ENCODE measurements at regions not wholly inside any gene's neighbourhood (a gene's known extent, or its start where the extent isn't known, plus 50 kb on each side); places are given as distances from the start of the nearest gene placed in this dataset.

GRCh38 chr21:38628349-38628748 is 130.1 kb upstream of the ERG start:
- BruUV-seq (replicated peaks) = no TSS peak
- no peak overlapping the region for H3K4me3 ChIP-seq (replicated peaks in 1 of 3; ENCODE audit: insufficient read depth in 1 of 3, low read depth in 2 of 3, low read length in 3 of 3)
- FAIRE-seq = no peak
- 4% methylated on average over 3 of the region's 3 CpGs for WGBS (ENCODE audit: low lambda C conversion rate)
- no peaks in the 10 kb centered on the region; a peak in 2 of 5 replicates for H3K27me3 ChIP-seq (ENCODE audit: control insufficient read depth in 1 of 2, insufficient read depth in 2 of 2, low read length in 2 of 2)
- TF ChIP-seq, protein P1, sequence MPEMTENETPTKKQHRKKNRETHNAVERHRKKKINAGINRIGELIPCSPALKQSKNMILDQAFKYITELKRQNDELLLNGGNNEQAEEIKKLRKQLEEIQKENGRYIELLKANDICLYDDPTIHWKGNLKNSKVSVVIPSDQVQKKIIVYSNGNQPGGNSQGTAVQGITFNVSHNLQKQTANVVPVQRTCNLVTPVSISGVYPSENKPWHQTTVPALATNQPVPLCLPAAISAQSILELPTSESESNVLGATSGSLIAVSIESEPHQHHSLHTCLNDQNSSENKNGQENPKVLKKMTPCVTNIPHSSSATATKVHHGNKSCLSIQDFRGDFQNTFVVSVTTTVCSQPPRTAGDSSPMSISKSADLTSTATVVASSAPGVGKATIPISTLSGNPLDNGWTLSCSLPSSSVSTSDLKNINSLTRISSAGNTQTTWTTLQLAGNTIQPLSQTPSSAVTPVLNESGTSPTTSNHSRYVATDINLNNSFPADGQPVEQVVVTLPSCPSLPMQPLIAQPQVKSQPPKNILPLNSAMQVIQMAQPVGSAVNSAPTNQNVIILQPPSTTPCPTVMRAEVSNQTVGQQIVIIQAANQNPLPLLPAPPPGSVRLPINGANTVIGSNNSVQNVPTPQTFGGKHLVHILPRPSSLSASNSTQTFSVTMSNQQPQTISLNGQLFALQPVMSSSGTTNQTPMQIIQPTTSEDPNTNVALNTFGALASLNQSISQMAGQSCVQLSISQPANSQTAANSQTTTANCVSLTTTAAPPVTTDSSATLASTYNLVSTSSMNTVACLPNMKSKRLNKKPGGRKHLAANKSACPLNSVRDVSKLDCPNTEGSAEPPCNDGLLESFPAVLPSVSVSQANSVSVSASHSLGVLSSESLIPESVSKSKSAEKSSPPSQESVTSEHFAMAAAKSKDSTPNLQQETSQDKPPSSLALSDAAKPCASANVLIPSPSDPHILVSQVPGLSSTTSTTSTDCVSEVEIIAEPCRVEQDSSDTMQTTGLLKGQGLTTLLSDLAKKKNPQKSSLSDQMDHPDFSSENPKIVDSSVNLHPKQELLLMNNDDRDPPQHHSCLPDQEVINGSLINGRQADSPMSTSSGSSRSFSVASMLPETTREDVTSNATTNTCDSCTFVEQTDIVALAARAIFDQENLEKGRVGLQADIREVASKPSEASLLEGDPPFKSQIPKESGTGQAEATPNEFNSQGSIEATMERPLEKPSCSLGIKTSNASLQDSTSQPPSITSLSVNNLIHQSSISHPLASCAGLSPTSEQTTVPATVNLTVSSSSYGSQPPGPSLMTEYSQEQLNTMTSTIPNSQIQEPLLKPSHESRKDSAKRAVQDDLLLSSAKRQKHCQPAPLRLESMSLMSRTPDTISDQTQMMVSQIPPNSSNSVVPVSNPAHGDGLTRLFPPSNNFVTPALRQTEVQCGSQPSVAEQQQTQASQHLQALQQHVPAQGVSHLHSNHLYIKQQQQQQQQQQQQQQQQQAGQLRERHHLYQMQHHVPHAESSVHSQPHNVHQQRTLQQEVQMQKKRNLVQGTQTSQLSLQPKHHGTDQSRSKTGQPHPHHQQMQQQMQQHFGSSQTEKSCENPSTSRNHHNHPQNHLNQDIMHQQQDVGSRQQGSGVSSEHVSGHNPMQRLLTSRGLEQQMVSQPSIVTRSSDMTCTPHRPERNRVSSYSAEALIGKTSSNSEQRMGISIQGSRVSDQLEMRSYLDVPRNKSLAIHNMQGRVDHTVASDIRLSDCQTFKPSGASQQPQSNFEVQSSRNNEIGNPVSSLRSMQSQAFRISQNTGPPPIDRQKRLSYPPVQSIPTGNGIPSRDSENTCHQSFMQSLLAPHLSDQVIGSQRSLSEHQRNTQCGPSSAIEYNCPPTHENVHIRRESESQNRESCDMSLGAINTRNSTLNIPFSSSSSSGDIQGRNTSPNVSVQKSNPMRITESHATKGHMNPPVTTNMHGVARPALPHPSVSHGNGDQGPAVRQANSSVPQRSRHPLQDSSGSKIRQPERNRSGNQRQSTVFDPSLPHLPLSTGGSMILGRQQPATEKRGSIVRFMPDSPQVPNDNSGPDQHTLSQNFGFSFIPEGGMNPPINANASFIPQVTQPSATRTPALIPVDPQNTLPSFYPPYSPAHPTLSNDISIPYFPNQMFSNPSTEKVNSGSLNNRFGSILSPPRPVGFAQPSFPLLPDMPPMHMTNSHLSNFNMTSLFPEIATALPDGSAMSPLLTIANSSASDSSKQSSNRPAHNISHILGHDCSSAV (CRISPR knock-in tag; IDR thresholded peaks at IDR 0.05; ENCODE audit: borderline replicate concordance) = no peak
- TF ChIP-seq, protein P2, sequence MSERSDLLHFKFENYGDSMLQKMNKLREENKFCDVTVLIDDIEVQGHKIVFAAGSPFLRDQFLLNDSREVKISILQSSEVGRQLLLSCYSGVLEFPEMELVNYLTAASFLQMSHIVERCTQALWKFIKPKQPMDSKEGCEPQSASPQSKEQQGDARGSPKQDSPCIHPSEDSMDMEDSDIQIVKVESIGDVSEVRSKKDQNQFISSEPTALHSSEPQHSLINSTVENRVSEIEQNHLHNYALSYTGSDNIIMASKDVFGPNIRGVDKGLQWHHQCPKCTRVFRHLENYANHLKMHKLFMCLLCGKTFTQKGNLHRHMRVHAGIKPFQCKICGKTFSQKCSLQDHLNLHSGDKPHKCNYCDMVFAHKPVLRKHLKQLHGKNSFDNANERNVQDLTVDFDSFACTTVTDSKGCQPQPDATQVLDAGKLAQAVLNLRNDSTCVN (CRISPR knock-in tag; IDR thresholded peaks at IDR 0.05; ENCODE audit: borderline replicate concordance) = no peak
- TF ChIP-seq, protein P3, sequence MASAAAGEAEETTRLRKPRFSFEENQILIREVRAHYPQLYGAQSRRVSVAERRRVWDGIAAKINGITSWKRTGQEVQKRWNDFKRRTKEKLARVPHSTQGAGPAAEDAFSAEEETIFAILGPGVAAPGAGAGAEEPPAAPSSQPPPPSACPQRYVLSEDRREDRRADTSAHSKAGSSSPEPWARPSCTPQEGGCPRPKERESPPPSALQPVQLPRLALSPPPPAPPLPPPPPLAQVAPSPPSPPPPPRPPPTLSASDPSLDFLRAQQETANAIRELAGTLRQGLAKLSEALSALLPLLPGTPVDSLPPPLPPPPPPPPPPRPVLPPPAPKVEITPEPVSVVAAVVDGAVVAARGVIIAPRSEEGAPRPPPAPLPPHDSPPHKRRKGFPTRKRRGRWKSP (CRISPR knock-in tag; IDR thresholded peaks at IDR 0.05) = no peak
- TF ChIP-seq ZKSCAN8 (CRISPR knock-in tag; IDR thresholded peaks at IDR 0.05; ENCODE audit: borderline replicate concordance) (no peak), ZNF17 (CRISPR knock-in tag; IDR thresholded peaks at IDR 0.05) (no peak), STAG1 (CRISPR knock-in tag; IDR thresholded peaks at IDR 0.05) (peak; percentile 23; the same call in 1 of the 2 replicates), JUNB (CRISPR knock-in tag; IDR thresholded peaks at IDR 0.05; ENCODE audit: borderline replicate concordance) (no peak), SMC3 (IDR thresholded peaks at IDR 0.05; ENCODE audit: low read length) (peak; percentile 24; the same call in 1 of the 2 replicates), MYNN (CRISPR knock-in tag; IDR thresholded peaks at IDR 0.05; ENCODE audit: low read depth) (no peak)
- DNase-seq (ENCODE audit: low spot score) = peak; percentile 2
- POLR2A ChIA-PET = no interaction called here
- intact Hi-C loops (cut with micrococcal nuclease; ENCODE audit: unreplicated experiment) (loop anchor here (5.0 kb wide), 1 partner anchor 121 kb away; no protein-coding TSS in a partner anchor), in situ Hi-C loops (cut with HindIII; ENCODE audit: extremely low pct_ligation_motif_present, low pct_unique_long_range_greater_than_20kb) (no loop called here)
- no peak overlapping the region for H3K4me2 ChIP-seq (ENCODE audit: low read depth, low read length)
- H3K36me3 ChIP-seq (replicated peaks in 1 of 2; ENCODE audit: control insufficient read depth in 1 of 2, insufficient read depth in 2 of 2, low read length in 2 of 2) = no peaks in the 10 kb centered on the region
- H4K20me1 ChIP-seq (ENCODE audit: insufficient read depth, low read length) = no peaks in the 10 kb centered on the region
- H3K79me2 ChIP-seq (ENCODE audit: insufficient read depth, low read length) = no peaks in the 10 kb centered on the region
- CTCF ChIA-PET (ENCODE audit: low intra/inter-chr PET ratio, low total read pairs) = interaction anchor here (0.7 kb wide), 1 partner anchor 122 kb away, joined by 3 read pairs; no protein-coding TSS in a partner anchor
- H3K4me1 ChIP-seq (ENCODE audit: insufficient read depth, low read length) = peaks cover 2% of the 10 kb centered on the region; the same call in 1 of the 2 replicates
- no peak overlapping the region for H3K9ac ChIP-seq (ENCODE audit: insufficient read depth, low read depth, low read length)
- ATAC-seq = peak; percentile 80
- H2AFZ ChIP-seq (ENCODE audit: low read length) = no peak overlapping the region
- H3K9me3 ChIP-seq (ENCODE audit: low read length) = no peaks in the 10 kb centered on the region
- no peak overlapping the region for H3K27ac ChIP-seq (ENCODE audit: extremely low read length, insufficient read depth, low read length)
